HG03045 (cell line): ENCODE measurements at regions not wholly inside any gene's neighbourhood (a gene's known extent, or its start where the extent isn't known, plus 50 kb on each side); places are given as distances from the start of the nearest gene placed in this dataset.
"Not testable (repeated sequence)": the region's sequence is repeated elsewhere in the genome, so short reads cannot be mapped to it uniquely, and the experiment has no call there.

Experiments
- ATAC-seq: cut with Tn5 transposase; IDR thresholded peaks from one replicate; pipeline ENCODE4 v1.9.1; 2021; ENCODE audit warnings: mild to moderate bottlenecking, moderate library complexity; ENCODE audit not compliant: unreplicated experiment

- no peak for ATAC-seq
Measured at GRCh38 chr6:9744119-9744518, 670.8 kb downstream of the TFAP2A start.

DNA sequence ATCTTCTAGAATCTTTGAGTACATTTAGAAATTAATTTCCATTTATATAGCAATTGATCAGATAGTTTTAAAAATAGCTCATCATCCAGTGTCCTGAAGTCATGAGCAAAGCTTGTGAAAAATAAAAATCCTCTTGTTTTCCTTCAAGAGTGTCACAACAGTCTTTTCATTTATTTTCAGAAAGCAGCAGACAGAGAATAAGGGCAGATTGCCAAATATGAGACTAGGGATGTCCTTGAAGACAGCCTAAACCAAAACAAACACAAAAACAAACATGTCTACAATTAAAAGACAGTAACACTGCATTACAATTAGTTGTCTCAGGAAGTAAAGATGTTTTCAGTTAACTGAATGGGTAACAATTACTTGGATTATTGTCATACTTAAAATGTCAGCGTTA is 682.8 kb downstream of the TFAP2A start:
- no peak for ATAC-seq

DNA sequence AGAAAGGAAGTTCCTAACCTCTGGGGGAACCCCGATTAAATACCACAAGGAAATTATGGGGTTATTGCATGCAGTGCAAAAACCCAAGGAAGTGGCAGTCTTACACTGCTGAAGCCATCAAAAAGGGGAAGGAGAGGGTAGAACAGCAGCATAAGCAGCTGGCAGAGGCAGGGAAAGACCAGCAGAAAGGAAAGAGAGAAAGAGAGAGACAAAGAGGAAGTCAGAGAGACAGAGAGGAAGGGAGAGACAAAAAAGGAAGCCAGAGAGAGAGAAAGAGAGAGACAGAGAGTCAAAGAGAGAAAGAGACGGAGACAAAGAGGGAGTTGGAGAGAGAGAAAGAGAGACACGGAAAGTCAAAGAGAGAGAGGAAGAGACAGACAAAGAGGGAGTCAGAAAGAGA is 689.1 kb downstream of the TFAP2A start:
- not testable (repeated sequence) for ATAC-seq

GRCh38 chr6:9717568-9717967 is 697.3 kb downstream of the TFAP2A start:
- ATAC-seq = no peak

GRCh38 chr6:9711365-9711764 is 703.5 kb downstream of the TFAP2A start:
- ATAC-seq = no peak

DNA sequence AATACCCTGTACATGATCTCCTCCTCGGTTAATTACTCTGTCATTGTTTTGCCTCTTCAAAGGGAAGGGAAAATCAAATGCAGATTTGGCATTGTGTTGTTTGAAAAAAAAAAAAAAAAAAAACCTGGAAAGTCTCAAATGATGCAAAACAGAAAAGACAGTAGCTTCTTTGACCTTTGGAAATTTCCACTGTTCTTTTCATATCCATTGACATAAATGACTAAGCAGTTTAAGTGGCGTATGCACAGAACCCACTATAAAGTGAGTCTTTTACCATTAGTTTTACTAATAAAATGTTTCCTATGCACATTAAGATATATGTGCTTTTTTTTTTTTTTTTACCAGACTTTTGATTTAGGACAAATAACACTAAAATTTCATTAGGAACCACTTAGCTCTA is 704.3 kb downstream of the TFAP2A start:
- no peak for ATAC-seq

- ATAC-seq = no peak
Measured at GRCh38 chr6:9708600-9708999, 706.3 kb downstream of the TFAP2A start.

DNA sequence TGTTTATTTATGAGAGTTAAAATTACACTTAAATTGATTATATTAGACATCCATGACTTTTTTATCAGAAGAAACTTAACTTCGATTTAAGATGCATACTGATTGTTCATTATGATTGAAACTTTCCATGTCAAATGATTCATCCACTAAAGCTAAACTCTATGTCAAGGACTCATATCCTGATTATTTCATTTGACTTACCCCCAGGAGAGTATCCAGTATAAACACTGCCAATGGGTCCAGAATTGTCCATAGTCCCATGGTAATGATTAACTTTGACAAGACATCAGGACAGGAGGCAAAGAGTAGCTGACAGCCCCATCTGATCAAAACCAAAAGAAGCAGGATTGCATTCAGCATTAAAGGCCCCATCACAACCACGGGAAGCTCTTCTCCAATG is 709.9 kb downstream of the TFAP2A start:
- no peak for ATAC-seq

DNA sequence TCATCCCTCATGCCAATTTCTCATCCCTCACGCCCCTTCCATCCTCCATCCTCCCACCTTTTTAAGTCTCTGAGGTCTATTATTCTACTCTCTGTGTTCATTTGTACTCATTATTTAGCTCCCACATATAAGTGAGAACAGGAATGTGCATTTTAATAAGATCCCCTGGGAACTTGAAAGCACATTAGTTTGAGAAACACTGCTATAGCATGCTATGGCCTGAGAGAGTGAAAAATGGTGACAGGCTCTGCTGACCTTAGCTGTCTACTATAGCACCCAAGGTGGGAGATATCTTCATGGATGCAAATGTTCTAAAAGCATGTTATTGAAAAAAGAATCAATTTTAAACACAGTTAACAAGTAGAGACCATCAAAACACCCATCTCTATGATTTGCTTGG is 712.0 kb downstream of the TFAP2A start:
- no peak for ATAC-seq

- no peak for ATAC-seq
Measured at GRCh38 chr6:9699888-9700287, 715.0 kb downstream of the TFAP2A start.

- no peak for ATAC-seq
Measured at GRCh38 chr6:9697263-9697931, 717.5 kb downstream of the TFAP2A start.

GRCh38 chr6:9690388-9690787 is 724.5 kb downstream of the TFAP2A start:
- ATAC-seq = no peak

DNA sequence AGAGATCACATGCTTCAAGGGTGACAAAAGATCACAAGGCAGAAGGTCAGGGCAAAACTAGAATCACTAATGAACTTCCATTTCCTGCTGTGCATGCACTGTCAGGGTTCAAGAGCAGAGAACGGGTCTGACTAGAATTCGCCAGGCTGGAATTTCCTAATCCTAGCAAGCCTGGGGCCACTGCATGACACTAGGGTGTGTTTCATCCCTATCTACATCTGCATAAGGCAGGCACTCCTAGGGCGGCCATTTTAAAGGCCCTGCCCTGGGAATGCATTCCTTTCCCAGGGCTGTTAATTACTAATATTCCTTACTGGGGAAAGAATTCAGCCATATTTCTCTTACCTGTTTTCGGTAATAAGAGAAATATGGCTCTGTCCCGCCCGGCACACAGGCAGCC is 734.1 kb downstream of the TFAP2A start:
- not testable (repeated sequence) for ATAC-seq

DNA sequence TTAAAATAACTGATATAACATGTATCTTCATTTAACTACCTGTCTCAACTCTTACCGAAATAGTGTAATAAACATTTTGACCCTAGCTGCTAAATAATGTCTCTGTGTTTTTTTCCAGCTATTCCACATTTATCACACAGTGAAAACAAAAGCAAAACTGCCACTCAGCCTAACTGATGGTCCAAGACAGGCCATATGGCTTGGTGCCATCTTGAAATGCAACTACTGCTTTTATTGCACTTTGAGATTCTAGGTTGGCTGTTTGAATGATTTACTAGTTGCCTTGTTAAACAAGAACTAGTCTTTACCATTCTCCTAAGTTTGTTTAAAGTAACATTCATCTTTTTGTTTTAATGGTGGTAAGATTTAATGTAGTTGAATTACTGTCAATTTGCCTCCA is 739.8 kb downstream of the TFAP2A start:
- ATAC-seq = no peak

GRCh38 chr6:9659848-9660247 is 755.0 kb downstream of the TFAP2A start:
- no peak for ATAC-seq

- no peak for ATAC-seq
Measured at GRCh38 chr6:9657994-9658393, 756.9 kb downstream of the TFAP2A start.

DNA sequence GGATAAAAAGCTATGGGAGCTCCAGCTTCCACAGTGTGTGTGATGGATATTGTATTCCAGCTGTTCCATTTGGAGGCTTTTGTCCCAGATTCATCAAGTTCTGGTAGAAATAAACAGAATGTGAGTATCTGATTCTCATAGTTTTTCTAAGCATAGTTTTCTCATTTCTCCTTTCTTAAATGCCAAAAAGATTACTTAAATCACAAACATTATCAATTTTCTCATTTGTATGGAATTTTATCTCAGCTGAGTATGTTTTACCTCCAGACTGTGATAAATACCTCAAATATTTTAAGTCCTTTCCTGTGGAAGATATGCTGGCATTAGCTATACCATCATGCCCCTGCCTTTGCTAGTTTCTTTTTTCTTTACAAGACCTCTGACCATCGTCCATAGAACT is 767.3 kb downstream of the TFAP2A start:
- ATAC-seq = no peak

DNA sequence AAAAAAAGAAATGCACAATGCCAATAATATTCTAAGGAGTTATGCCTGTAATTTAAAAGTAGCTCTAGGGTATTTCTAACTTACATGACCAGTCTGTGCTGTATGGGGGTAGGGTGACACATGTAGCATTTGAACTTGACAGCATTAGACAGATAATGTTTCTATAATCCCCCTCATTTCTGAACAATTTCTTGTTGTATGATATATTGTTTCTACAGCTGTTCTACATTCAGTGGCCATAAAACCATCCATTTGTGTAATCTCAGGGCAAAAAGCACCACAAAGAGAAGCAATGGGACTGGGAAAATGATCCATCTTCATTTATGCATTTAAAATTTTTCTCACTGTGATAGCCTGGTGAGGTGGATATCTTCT is 767.8 kb downstream of the TFAP2A start:
- no peak for ATAC-seq

- no peak for ATAC-seq
Measured at GRCh38 chr6:9646342-9647070, 768.4 kb downstream of the TFAP2A start.

DNA sequence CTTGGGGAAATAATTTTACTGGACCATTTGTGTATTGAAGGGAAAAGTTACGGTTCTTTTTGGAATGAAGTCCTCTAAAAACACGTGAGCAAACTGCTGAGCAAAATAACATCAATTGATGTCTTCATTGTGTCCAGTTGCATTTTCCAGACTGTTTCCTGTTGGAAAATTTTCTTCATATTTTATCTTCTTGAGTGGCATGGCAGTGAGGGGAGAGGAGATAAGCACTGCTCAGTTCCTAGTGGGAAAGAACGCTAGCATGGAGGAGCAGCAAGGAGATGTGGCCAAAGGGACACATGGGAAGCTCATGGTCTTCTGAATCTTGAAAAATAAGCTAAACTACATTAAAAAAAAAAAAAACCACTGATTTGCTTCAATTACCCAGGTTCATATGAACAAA is 776.0 kb downstream of the TFAP2A start:
- no peak for ATAC-seq

DNA sequence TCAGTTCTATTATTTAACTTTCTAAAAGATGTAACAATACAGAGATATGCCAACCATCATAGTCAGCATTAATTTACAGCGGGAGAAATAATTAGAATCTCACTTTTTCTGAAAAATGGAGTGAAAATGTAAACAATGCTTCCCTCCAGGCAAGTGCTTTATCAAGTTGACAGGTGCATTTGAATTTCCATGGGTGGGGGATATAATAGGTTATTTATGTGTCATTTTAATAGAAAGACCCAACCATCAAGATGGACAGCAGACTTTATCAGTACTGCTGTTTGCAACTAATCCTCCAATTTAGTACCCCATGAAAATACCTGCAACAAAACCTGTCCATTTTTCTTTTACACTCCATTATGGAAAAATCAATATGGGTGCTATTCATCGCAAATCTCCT is 780.1 kb downstream of the TFAP2A start:
- ATAC-seq = no peak

GRCh38 chr6:9632026-9632425 is 782.8 kb downstream of the TFAP2A start:
- ATAC-seq = no peak

DNA sequence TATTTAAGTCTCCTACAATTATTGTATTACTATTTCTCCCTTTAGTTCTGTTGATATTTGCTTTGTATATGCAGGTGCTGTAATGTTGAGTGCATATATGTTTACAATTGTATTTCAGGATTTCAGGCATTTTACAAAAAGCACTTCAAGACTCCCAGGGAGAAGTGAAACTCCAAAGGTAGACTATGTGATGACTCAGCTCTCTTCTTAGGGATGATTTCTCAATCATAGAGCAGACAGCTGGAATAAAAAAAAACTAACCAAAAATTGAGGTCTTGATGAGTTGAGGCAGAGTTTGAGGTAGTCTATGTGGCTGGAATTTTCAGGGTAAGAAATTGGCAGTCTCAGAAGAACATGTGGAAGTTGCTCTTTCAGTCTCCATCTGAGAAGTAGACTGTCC is 786.1 kb downstream of the TFAP2A start:
- ATAC-seq = no peak
